Keratinocyte (primary cell): ENCODE measurements at regions not wholly inside any gene's neighbourhood (a gene's known extent, or its start where the extent isn't known, plus 50 kb on each side); places are given as distances from the start of the nearest gene placed in this dataset.

Experiments used
- EZH2 ChIP-seq: IDR thresholded peaks from one replicate; pipeline ENCODE4 v1.6.1; 2012; ENCODE audit warnings: inconsistent platforms, mild to moderate bottlenecking, low read length, moderate library complexity
- TF ChIP-seq, protein P1 (sequence below), 3 experiments: IDR thresholded peaks in 1 of 3; conservative IDR thresholded peaks in 1 of 3; optimal IDR thresholded peaks in 1 of 3; 2 replicates in 2 of 3; 3 replicates in 1 of 3; pipeline versions ENCODE3 to v1.5.1; 2011; ENCODE audit warnings: low read length in 3 of 3, mild to moderate bottlenecking in 3 of 3, moderate library complexity in 2 of 3, control low read depth in 1 of 3, inconsistent platforms in 1 of 3; ENCODE audit not compliant: insufficient read depth in 2 of 3; ENCODE audit errors: extremely low read depth in 1 of 3

DNA sequence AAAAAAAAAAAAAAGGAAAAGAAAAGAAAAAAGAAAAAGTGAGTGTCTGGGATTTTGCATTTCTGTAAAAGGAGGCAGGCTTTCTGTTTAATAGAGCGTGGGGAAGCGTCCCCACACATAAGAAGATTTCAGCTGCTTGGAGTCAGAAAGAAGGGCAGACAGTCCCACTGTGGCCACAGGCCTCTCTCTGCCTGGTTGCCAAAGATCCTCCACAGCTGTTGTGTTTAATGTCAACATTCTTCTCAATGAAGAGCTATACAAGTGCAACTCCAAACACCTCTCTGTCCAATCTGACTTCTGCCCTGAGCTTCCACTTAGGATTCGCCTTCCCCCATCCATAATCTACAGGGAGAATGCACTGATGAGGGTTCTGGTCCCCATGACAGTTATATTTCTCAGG is 64.3 kb upstream of the MLN start:
- TF ChIP-seq, protein P1, sequence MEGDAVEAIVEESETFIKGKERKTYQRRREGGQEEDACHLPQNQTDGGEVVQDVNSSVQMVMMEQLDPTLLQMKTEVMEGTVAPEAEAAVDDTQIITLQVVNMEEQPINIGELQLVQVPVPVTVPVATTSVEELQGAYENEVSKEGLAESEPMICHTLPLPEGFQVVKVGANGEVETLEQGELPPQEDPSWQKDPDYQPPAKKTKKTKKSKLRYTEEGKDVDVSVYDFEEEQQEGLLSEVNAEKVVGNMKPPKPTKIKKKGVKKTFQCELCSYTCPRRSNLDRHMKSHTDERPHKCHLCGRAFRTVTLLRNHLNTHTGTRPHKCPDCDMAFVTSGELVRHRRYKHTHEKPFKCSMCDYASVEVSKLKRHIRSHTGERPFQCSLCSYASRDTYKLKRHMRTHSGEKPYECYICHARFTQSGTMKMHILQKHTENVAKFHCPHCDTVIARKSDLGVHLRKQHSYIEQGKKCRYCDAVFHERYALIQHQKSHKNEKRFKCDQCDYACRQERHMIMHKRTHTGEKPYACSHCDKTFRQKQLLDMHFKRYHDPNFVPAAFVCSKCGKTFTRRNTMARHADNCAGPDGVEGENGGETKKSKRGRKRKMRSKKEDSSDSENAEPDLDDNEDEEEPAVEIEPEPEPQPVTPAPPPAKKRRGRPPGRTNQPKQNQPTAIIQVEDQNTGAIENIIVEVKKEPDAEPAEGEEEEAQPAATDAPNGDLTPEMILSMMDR (optimal IDR thresholded peaks at IDR 0.05 in 1 of 3, IDR thresholded peaks at IDR 0.05 in 1 of 3, conservative IDR thresholded peaks at IDR 0.05 in 1 of 3; ENCODE audit: extremely low read depth in 1 of 3, insufficient read depth in 2 of 3, low read length in 3 of 3) = no peak
- TF ChIP-seq EZH2 = no peak
